ENCODE measurements at regions not wholly inside any gene's neighbourhood (a gene's known extent, or its start where the extent isn't known, plus 50 kb on each side); places are given as distances from the start of the nearest gene placed in this dataset.

DNA sequence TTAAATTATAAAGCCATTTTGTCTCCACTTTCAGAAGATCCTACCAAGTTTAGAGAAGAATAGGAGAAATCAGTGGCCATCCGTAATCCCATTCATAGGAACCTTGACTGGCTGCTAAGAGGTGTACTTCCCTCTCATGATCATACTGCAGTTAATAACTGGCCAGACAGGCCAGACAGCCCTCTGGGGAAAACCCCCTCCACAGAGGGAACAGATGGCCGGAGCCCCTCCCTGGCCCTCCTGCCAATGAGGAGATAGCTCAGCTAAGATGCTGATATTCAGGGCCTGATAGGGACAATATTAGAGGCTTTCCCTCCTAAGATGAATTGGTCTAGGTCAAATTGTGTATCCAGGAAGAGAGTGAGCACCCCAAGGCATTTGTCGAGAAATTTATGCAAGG, 200.0 kb upstream of the MAOA start:
- Histone ChIP-seq H3K36me3 (ENCODE audit: control insufficient read depth, insufficient read depth, low read length) (no peaks in the 10 kb centered on the region), H3K27me3 (ENCODE audit: control insufficient read depth, insufficient read depth, low read length) (peaks cover 2% of the 10 kb centered on the region), H3K9ac (ENCODE audit: low read length) (no peak overlapping the region), H3K4me1 (ENCODE audit: control insufficient read depth, insufficient read depth, low read length) (no peaks in the 10 kb centered on the region), H3K4me3 (ENCODE audit: low read length) (no peak overlapping the region), H3K27ac (ENCODE audit: low read depth, low read length) (no peak overlapping the region)

DNA sequence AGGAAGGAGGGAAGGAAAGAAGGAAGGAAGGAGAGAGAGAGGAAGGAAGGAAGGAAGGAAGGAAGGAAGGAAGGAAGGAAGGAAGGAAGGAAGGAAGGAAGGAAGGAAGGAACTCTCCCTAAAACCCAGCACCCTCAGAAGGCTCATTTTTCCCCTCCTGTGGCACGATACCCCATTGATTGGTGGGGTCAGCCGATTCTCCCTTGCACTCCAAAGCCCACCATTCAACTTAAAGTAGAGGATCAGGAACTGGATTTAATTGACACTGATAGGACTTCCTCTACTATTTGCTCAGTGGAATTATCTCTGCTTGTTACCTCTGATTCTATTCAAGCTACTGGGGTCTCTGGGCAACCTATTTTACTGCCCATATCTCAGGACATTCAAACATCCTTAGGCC, 199.2 kb upstream of the MAOA start:
- Histone ChIP-seq H3K4me1 (ENCODE audit: control insufficient read depth, insufficient read depth, low read length) (no peaks in the 10 kb centered on the region), H3K36me3 (ENCODE audit: control insufficient read depth, insufficient read depth, low read length) (no peaks in the 10 kb centered on the region), H3K9ac (ENCODE audit: low read length) (no peak overlapping the region)

DNA sequence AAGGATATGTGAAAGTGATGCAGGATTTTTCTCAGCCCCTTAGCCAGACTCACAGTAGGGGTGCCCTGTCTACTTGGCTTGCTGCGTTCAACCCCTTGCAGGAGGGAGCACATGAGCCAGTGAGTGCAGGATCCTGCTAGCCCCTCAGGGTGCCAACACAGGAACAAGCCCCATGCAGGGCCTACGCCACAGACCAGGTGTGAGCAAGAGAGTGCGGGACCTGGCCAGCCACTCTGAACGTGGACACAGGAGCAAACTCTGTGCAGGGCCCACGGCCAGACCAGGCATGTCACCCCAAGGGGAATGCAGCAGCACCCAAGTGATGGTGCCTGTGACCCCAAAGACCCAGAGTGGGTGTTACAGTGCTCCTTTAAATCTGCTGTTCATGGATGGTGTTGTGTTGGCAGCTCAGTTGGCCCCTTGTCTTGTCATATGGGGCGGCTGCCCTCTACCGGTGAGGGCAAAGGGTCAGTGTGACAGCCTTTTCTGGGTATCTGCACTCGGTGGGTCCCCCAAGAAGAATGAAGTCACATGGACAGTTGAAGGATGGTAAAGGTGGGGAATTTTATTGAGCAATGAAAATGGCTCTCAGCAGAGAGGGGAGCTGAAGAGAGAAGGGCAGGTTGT, 188.4 kb upstream of the MAOA start:
- H3K4me1 ChIP-seq (ENCODE audit: control insufficient read depth, insufficient read depth, low read length): no peaks in the 10 kb centered on the region
- H3K9ac ChIP-seq (ENCODE audit: low read length): no peak overlapping the region
- H3K36me3 ChIP-seq (ENCODE audit: control insufficient read depth, insufficient read depth, low read length): no peaks in the 10 kb centered on the region
- no peak overlapping the region for H3K4me3 ChIP-seq (ENCODE audit: low read length)
- no peak overlapping the region for H3K27ac ChIP-seq (ENCODE audit: low read depth, low read length)
- peaks cover 2% of the 10 kb centered on the region for H3K27me3 ChIP-seq (ENCODE audit: control insufficient read depth, insufficient read depth, low read length)

More for the DNA sequence above, 199.2 kb upstream of the MAOA start:
- H3K4me3 ChIP-seq (ENCODE audit: low read length): no peak overlapping the region
- peaks cover 2% of the 10 kb centered on the region for H3K27me3 ChIP-seq (ENCODE audit: control insufficient read depth, insufficient read depth, low read length)
- no peak overlapping the region for H3K27ac ChIP-seq (ENCODE audit: low read depth, low read length)

DNA sequence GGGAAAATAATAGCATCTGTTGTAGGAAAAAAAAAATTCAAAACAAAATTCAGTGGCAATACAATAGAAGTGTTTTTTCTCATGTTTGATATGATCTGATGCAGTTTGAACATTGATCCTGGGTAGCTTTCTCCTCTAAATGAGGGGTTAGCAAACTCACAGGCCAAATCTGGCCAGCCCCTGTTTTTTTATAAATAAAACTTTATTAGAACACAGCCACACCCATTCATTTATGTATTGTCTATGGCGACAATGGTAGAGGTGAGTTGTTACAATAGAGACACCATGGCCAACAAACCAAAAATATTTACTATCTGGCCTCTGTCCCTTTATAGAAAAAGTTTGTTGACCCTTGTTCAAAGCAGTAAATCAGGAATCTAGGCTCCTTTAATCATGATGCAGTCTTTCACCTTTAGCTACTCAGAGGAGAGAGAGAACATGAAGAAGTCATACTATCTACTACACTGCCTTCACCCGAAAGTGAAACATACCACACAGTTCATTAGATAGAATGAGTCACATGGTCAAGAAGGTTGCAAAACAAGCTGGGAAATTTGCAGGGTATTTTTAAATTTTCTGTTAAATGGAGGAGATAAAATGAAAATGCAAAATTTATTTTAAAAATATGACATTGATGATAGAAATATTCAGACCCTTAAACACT, 186.6 kb upstream of the MAOA start:
- no peak overlapping the region for H3K4me3 ChIP-seq (ENCODE audit: low read length)
- no peak overlapping the region for H3K9ac ChIP-seq (ENCODE audit: low read length)
- H3K36me3 ChIP-seq (ENCODE audit: control insufficient read depth, insufficient read depth, low read length): no peaks in the 10 kb centered on the region
- H3K27me3 ChIP-seq (ENCODE audit: control insufficient read depth, insufficient read depth, low read length): peaks cover 2% of the 10 kb centered on the region
- H3K27ac ChIP-seq (ENCODE audit: low read depth, low read length): no peak overlapping the region
- H3K4me1 ChIP-seq (ENCODE audit: control insufficient read depth, insufficient read depth, low read length): no peaks in the 10 kb centered on the region

DNA sequence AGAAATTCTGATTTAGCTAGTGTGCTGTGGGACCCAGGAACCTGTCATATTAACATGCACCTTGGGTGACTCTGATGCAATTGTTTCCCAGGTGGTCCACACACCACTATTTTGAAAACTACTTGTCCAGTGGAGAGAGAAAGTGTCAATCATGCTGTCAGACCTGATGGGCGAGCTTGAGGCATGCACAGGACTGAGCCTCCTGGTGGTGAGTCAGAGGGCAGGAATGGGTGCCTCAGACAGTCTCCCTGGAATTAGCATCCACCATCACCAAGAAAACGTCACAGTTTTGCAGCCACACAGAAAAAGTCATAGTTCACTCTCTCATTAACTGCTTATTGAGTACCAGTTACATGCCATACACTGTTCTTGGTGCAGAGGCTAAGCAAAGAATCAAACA, 181.8 kb upstream of the MAOA start:
- Histone ChIP-seq H3K4me3 (ENCODE audit: low read length) (no peak overlapping the region), H3K27ac (ENCODE audit: low read depth, low read length) (no peak overlapping the region), H3K36me3 (ENCODE audit: control insufficient read depth, insufficient read depth, low read length) (no peaks in the 10 kb centered on the region), H3K9ac (ENCODE audit: low read length) (no peak overlapping the region), H3K27me3 (ENCODE audit: control insufficient read depth, insufficient read depth, low read length) (no peaks in the 10 kb centered on the region), H3K4me1 (ENCODE audit: control insufficient read depth, insufficient read depth, low read length) (no peaks in the 10 kb centered on the region)

DNA sequence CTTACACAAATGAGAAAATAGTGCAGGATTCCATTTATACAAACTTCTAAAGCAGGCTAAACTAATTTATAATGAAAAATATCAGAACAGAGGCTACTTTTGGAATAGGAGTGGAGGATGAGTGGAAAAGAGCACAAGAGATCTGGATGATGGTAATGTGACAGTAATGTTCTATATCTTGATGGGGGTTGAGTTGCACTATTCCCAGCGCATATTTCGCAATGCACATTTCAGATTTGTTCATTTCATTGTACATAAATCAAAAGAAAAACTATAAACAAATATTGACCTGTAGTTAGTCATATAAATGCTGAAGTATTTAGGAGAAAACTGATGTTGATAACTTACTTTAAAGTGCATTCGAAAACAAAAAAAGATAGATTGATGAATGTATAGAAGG, 177.0 kb upstream of the MAOA start:
- no peaks in the 10 kb centered on the region for H3K27me3 ChIP-seq (ENCODE audit: control insufficient read depth, insufficient read depth, low read length)
- H3K27ac ChIP-seq (ENCODE audit: low read depth, low read length): no peak overlapping the region
- H3K36me3 ChIP-seq (ENCODE audit: control insufficient read depth, insufficient read depth, low read length): no peaks in the 10 kb centered on the region
- H3K4me3 ChIP-seq (ENCODE audit: low read length): no peak overlapping the region
- no peaks in the 10 kb centered on the region for H3K4me1 ChIP-seq (ENCODE audit: control insufficient read depth, insufficient read depth, low read length)
- H3K9ac ChIP-seq (ENCODE audit: low read length): no peak overlapping the region

DNA sequence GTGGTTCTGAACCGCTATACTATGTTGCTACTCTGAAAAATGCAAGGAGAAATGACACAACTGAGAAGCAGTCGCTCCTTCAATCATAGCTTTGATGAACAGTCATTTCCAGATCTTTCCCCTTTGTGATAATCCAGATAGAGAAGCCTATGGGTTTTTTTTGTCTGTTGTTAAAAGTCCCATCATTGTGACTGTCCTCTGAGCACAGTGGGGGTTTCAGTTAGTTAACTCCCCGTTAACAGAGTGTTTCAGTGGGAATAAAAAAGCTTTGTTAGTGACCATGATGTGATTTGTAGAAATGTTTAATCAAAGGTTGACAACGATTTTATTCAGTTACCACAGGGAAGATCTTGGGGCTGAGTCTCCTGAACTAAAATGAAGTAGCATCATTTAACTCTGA, 176.2 kb upstream of the MAOA start:
- no peak overlapping the region for H3K9ac ChIP-seq (ENCODE audit: low read length)

DNA sequence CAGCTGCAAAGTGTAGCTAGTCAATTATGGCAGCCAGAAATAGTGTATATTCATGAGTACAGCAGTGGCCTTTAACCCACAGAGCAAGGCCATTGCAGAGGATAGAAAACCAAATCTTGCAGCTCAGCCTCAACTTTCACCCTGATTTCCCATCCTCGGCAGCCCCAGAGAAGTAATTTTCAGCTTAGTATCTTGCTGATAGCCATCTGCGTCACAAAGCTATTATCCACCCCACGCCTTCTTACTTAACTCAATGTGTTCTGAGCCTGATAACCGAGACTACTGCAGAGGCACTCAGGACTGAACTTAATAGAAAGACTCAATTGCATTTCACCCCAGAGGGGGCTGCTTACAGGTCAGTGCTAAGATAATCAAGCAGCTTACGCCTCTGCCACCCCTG, 174.5 kb upstream of the MAOA start:
- Histone ChIP-seq H3K9ac (ENCODE audit: low read length) (no peak overlapping the region), H3K4me1 (ENCODE audit: control insufficient read depth, insufficient read depth, low read length) (no peaks in the 10 kb centered on the region), H3K27ac (ENCODE audit: low read depth, low read length) (no peak overlapping the region), H3K4me3 (ENCODE audit: low read length) (no peak overlapping the region), H3K36me3 (ENCODE audit: control insufficient read depth, insufficient read depth, low read length) (no peaks in the 10 kb centered on the region), H3K27me3 (ENCODE audit: control insufficient read depth, insufficient read depth, low read length) (no peaks in the 10 kb centered on the region)

More for the DNA sequence above, 176.2 kb upstream of the MAOA start:
- no peaks in the 10 kb centered on the region for H3K4me1 ChIP-seq (ENCODE audit: control insufficient read depth, insufficient read depth, low read length)
- H3K27ac ChIP-seq (ENCODE audit: low read depth, low read length): no peak overlapping the region
- no peak overlapping the region for H3K4me3 ChIP-seq (ENCODE audit: low read length)
- no peaks in the 10 kb centered on the region for H3K36me3 ChIP-seq (ENCODE audit: control insufficient read depth, insufficient read depth, low read length)
- H3K27me3 ChIP-seq (ENCODE audit: control insufficient read depth, insufficient read depth, low read length): no peaks in the 10 kb centered on the region

DNA sequence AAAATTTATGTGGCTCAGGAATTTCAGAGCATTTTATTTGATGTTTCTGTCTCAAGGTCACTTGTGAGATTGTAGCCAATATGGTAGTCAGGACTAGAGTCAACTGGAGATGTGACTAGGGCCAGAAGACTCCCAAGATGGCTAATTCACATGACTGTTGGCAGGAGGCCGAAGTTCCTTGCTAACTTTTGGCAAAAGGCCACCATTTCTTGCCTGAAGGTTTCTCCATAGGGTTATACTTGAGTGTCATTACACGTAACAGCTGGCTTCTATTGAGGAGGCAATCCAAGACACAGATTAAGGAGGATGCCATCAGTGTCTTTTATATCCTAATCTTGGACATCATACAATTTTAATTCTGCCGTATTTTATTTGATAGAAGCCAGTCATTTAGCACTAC, 162.3 kb upstream of the MAOA start:
- Histone ChIP-seq H3K9ac (ENCODE audit: low read length) (no peak overlapping the region), H3K36me3 (ENCODE audit: control insufficient read depth, insufficient read depth, low read length) (no peaks in the 10 kb centered on the region), H3K27me3 (ENCODE audit: control insufficient read depth, insufficient read depth, low read length) (no peaks in the 10 kb centered on the region), H3K27ac (ENCODE audit: low read depth, low read length) (no peak overlapping the region), H3K4me1 (ENCODE audit: control insufficient read depth, insufficient read depth, low read length) (no peaks in the 10 kb centered on the region), H3K4me3 (ENCODE audit: low read length) (no peak overlapping the region)

DNA sequence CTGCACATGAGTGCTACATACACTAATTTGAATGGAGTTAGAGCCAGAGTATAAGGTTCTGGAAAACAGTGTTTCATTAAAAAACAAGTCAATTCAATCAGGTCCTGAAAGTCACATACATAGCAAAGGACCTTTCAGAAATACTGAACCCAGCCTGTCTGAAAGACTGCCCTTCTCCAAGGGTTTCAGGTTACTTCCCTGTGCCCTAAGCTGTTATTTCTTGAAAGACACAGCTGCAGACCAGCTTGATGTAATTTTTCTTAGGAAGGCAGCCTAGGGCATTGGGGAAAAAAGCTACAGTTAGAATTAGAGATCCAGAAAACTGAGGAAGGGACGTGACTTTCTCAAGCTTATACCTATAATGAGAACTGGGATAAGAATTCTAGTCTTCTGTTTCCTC, 155.9 kb upstream of the MAOA start:
- H3K9ac ChIP-seq (ENCODE audit: low read length): no peak overlapping the region
- no peaks in the 10 kb centered on the region for H3K36me3 ChIP-seq (ENCODE audit: control insufficient read depth, insufficient read depth, low read length)
- H3K27ac ChIP-seq (ENCODE audit: low read depth, low read length): no peak overlapping the region
- H3K4me1 ChIP-seq (ENCODE audit: control insufficient read depth, insufficient read depth, low read length): no peaks in the 10 kb centered on the region
- no peaks in the 10 kb centered on the region for H3K27me3 ChIP-seq (ENCODE audit: control insufficient read depth, insufficient read depth, low read length)
- no peak overlapping the region for H3K4me3 ChIP-seq (ENCODE audit: low read length)

DNA sequence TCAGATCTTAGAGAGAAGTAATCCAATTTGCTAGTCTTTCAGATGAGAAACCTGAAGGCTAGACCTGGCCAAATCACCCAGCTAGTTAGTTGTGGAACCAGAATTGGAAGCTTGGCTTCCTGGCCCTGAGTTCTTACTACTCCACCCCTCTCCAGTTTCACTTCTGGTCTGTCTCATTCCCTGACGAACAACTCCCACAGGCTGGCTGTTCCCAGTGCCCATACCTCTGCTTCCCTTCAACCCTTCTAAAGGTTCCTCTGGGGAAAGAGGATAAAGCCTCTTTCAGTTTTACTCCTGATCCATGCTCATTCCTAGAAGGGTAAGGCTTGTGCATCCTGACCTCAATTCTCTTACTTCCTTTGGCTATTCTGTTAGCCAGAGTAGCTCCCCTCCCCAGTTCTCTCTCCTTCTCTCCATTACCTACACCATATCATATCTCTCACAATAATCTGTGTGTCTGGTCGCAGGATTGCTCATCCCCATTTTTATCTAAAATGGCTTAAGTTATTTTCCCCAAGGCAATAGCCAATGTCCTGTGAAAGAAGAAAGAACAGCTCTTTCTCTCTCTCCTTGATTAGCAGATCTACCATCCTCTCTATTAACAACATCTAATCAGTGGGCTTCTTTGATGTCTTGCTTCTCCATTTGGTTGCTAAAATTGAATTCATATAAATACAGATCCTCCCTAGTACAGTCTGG, 155.0 kb upstream of the MAOA start:
- H3K27me3 ChIP-seq (ENCODE audit: control insufficient read depth, insufficient read depth, low read length): no peaks in the 10 kb centered on the region
- no peak overlapping the region for H3K27ac ChIP-seq (ENCODE audit: low read depth, low read length)
- no peak overlapping the region for H3K9ac ChIP-seq (ENCODE audit: low read length)
- no peak overlapping the region for H3K4me3 ChIP-seq (ENCODE audit: low read length)
- no peaks in the 10 kb centered on the region for H3K36me3 ChIP-seq (ENCODE audit: control insufficient read depth, insufficient read depth, low read length)
- no peaks in the 10 kb centered on the region for H3K4me1 ChIP-seq (ENCODE audit: control insufficient read depth, insufficient read depth, low read length)

DNA sequence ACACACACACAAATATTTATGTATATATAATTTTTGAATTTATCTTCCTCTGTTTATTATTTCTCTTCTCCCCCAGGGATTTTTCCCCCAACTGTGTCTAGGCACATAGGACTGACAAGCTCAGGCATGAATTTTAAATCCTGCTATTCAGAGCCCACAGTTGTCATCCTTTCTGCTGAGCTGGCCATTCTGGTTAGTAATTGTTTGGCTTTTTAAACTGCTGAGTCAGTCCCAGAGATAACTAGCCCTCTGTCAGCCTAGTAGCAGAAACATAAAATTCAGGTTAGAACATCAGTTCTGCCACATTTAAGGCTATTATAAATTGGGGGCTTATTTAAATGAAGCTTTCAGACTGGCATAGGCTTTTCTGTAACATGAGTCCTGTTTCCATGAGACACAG, 151.7 kb upstream of the MAOA start:
- Histone ChIP-seq H3K36me3 (ENCODE audit: control insufficient read depth, insufficient read depth, low read length) (no peaks in the 10 kb centered on the region), H3K4me3 (ENCODE audit: low read length) (no peak overlapping the region), H3K9ac (ENCODE audit: low read length) (no peak overlapping the region), H3K27me3 (ENCODE audit: control insufficient read depth, insufficient read depth, low read length) (no peaks in the 10 kb centered on the region), H3K27ac (ENCODE audit: low read depth, low read length) (no peak overlapping the region), H3K4me1 (ENCODE audit: control insufficient read depth, insufficient read depth, low read length) (no peaks in the 10 kb centered on the region)

DNA sequence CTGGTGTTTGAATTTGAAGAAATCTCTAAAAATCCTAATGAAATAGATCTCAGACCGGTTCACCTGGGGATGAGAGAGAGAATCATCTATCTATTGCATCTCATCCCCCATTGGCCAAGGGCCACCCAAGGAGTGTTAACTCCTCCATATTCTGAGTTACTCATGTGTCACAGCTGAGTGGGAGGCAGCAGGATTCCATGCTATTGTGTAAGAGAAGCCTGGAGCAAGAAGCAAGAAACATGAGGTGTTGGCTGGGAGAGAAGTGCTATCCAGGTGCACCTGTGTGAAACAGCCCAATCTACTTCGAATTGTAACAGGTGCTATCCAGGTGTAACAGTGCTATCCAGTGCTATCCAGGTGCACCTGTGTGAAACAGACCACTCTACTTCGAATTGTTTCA, 150.3 kb upstream of the MAOA start:
- no peaks in the 10 kb centered on the region for H3K36me3 ChIP-seq (ENCODE audit: control insufficient read depth, insufficient read depth, low read length)
- no peak overlapping the region for H3K9ac ChIP-seq (ENCODE audit: low read length)
- no peaks in the 10 kb centered on the region for H3K27me3 ChIP-seq (ENCODE audit: control insufficient read depth, insufficient read depth, low read length)
- H3K4me1 ChIP-seq (ENCODE audit: control insufficient read depth, insufficient read depth, low read length): no peaks in the 10 kb centered on the region
- H3K27ac ChIP-seq (ENCODE audit: low read depth, low read length): no peak overlapping the region
- H3K4me3 ChIP-seq (ENCODE audit: low read length): no peak overlapping the region
